Spinal cord (tissue), 9 donors: ENCODE measurements at regions not wholly inside any gene's neighbourhood (a gene's known extent, or its start where the extent isn't known, plus 50 kb on each side); places are given as distances from the start of the nearest gene placed in this dataset.
"Not testable (repeated sequence)": the region's sequence is repeated elsewhere in the genome, so short reads cannot be mapped to it uniquely, and the experiment has no call there.

Source experiments
- DNase-seq, 6 donors: peaks; one replicate each; pipeline versions ENCODE4 v3.0.0 to v3.0.0-alpha.2; 2013 to 2015; ENCODE audit warnings: low spot score in 6 of 6, low read depth in 4 of 6
- H3K27ac ChIP-seq: one replicate; pipeline ENCODE4 v1.5.1; 2013; ENCODE audit warnings: low read depth, low read length, control low read depth
- H3K27me3 ChIP-seq: one replicate; pipeline ENCODE4 v1.6.1; 2013; ENCODE audit warnings: low read length; ENCODE audit not compliant: control insufficient read depth, insufficient read depth
- H3K36me3 ChIP-seq: one replicate; pipeline ENCODE4 v1.6.1; 2013; ENCODE audit warnings: low read length; ENCODE audit not compliant: control insufficient read depth, insufficient read depth
- H3K4me1 ChIP-seq: one replicate; pipeline ENCODE4 v1.6.1; 2013; ENCODE audit warnings: low read length; ENCODE audit not compliant: control insufficient read depth, insufficient read depth
- H3K4me3 ChIP-seq: one replicate; pipeline ENCODE4 v1.5.1; 2013; ENCODE audit warnings: low read depth, low read length, control low read depth
- H3K9me3 ChIP-seq: one replicate; pipeline ENCODE4 v1.6.1; 2013; ENCODE audit warnings: low read length; ENCODE audit not compliant: control insufficient read depth, insufficient read depth
- WGBS: methylation state at CpG from one replicate; pipeline ENCODE4 v1.1.5; 2013; ENCODE audit warnings: missing lambda C conversion rate; ENCODE audit not compliant: insufficient coverage; 5-methylcytosine and 5-hydroxymethylcytosine counted together
- donor health status: healthy.

- not testable (repeated sequence) for H3K27me3 ChIP-seq, H3K27ac ChIP-seq, H3K4me3 ChIP-seq, H3K9me3 ChIP-seq, DNase-seq, H3K36me3 ChIP-seq, H3K4me1 ChIP-seq
- WGBS, result 71% methylated on average over 8 of the region's 22 CpGs
Measured at GRCh38 chr4:22599228-22599928, 83.5 kb upstream of the ADGRA3 start.

DNA sequence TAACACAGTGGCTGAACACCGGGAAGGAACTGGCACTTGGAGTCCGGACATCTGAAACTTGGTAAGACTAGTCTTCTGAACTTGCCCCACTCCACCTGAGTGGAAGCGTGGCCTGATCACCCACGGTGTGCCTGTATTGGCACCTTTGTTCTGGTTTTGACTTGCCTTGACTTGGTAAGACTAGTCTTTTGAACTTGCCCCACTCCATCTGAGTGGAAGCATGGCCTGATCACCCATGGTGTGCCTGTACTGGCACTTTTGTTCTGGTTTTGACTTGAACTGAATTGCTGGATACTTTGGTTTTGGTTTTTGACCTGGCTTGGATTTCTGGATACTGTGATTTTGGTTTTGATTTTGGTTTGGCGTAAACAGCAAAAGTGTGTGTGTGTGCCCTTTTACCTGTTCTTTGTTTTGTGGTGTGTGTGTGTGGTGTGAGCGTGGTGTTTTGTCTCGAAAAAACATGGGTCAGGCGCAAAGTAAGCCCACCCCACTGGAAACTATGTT lies 84.1 kb upstream of the ADGRA3 start:
- H3K27ac ChIP-seq, H3K27me3 ChIP-seq, H3K9me3 ChIP-seq, H3K4me3 ChIP-seq, H3K4me1 ChIP-seq, DNase-seq, H3K36me3 ChIP-seq: not testable (repeated sequence)
- WGBS, result 95% methylated on average over 5 of the region's 8 CpGs

DNA sequence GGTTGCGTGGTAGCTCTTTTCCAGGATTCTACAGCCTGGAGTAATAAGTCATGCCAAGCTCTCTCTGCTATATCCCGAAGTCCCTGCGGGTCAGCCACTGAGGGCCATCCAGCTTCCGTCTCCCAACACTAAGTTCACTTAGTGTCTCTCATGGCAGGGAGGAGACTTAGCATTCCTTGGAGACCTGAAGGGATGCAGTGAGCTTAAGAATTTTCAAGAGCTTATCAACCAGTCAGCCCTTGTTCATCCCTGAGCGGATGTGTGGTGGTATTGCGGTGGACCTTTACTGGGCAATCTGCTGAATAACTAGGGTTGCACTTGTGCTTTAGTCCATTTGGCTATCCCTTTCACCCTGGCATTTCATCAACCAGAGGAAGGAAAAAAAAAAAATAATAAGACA lies 85.8 kb upstream of the ADGRA3 start:
- H3K36me3 ChIP-seq, H3K4me3 ChIP-seq, H3K27ac ChIP-seq, DNase-seq, H3K4me1 ChIP-seq, H3K9me3 ChIP-seq, H3K27me3 ChIP-seq: not testable (repeated sequence)
- 100% methylated on average over 3 of the region's 6 CpGs for WGBS

DNA sequence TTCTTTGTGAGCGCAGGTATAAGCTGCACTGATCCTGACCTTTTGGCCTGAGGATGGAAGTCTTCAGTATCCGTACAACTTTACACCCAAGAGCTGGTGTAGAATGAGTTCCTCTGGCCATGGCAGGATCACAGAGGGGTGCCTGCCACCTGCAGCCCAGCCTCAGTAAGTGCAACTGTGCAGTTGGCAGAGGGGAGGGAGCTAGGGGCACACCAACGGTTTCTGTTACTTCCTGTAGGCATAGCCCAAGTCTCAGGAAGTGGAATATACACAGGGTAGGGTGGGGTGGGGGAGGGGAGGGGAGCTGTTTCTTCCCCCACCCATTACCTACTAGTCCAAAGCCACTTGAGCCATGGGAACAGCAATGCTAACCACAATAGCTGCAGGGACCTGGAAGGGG lies 85.4 kb upstream of the GBA3 start:
- no peaks in the 10 kb centered on the region for H3K9me3 ChIP-seq
- WGBS, result 50% methylated on average over 1 of the region's 3 CpGs
- peak in 2 of 6 donors; percentile 13 to 22 for DNase-seq
- no peak overlapping the region for H3K4me3 ChIP-seq
- H3K27ac ChIP-seq, result no peak overlapping the region
- no peaks in the 10 kb centered on the region for H3K27me3 ChIP-seq
- H3K4me1 ChIP-seq, result no peaks in the 10 kb centered on the region
- no peaks in the 10 kb centered on the region for H3K36me3 ChIP-seq

GRCh38 chr4:22609951-22610525 lies 82.7 kb upstream of the GBA3 start:
- not testable (repeated sequence) for H3K27me3 ChIP-seq, H3K4me3 ChIP-seq, H3K36me3 ChIP-seq, DNase-seq, H3K9me3 ChIP-seq, H3K27ac ChIP-seq, H3K4me1 ChIP-seq
- 100% methylated on average over 2 of the region's 3 CpGs for WGBS

- DNase-seq, result no peak
- H3K4me3 ChIP-seq, result no peak overlapping the region
- no peak overlapping the region for H3K27ac ChIP-seq
- no peaks in the 10 kb centered on the region for H3K4me1 ChIP-seq
- no peaks in the 10 kb centered on the region for H3K27me3 ChIP-seq
- H3K9me3 ChIP-seq, result no peaks in the 10 kb centered on the region
- WGBS, result 83% methylated on average over 1 of the region's 2 CpGs
- H3K36me3 ChIP-seq, result no peaks in the 10 kb centered on the region
Measured at GRCh38 chr4:22614114-22614513, 78.6 kb upstream of the GBA3 start.

DNA sequence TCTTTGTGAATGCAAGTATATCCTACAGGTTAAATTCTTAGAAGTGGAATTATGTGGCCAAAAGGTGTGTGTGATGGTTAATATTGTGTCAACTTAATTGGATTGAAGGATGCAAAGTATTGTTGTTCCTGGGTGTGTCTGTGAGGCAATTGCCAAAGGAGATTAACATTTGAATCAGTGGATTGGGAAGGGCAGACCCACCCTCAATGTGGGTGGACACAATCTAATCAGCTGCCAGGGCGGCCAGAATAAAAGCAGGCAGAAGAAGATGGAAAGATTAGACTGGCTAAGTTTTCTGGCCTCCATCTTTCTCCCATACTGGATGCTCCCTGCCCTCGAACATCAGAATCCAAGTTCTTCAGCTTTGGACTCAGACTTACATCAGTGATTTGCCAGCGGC lies 76.2 kb upstream of the GBA3 start:
- Histone ChIP-seq H3K9me3 (no peaks in the 10 kb centered on the region), H3K36me3 (no peaks in the 10 kb centered on the region), H3K27me3 (no peaks in the 10 kb centered on the region), H3K27ac (no peak overlapping the region), H3K4me1 (no peaks in the 10 kb centered on the region), H3K4me3 (no peak overlapping the region)
- DNase-seq, result no peak
- WGBS, result 95% methylated on average over 2 of the region's 3 CpGs

- not testable (repeated sequence) for H3K27ac ChIP-seq, DNase-seq, H3K9me3 ChIP-seq, H3K27me3 ChIP-seq, H3K4me1 ChIP-seq, H3K36me3 ChIP-seq, H3K4me3 ChIP-seq
- 83% methylated on average over 2 of the region's 4 CpGs for WGBS
Measured at GRCh38 chr4:22620144-22620543, 72.6 kb upstream of the GBA3 start.

GRCh38 chr4:22621970-22622369 lies 70.8 kb upstream of the GBA3 start:
- DNase-seq, H3K9me3 ChIP-seq, H3K27me3 ChIP-seq, H3K4me1 ChIP-seq, H3K4me3 ChIP-seq, H3K36me3 ChIP-seq, H3K27ac ChIP-seq: not testable (repeated sequence)
- 96% methylated on average over 3 of the region's 5 CpGs for whole genome bisulfite sequencing

GRCh38 chr4:22624002-22624401 lies 68.7 kb upstream of the GBA3 start:
- not testable (repeated sequence) for DNase-seq, H3K27me3 ChIP-seq, H3K27ac ChIP-seq, H3K9me3 ChIP-seq, H3K36me3 ChIP-seq, H3K4me3 ChIP-seq, H3K4me1 ChIP-seq
- 78% methylated on average over 2 of the region's 5 CpGs for WGBS
